Activated gamma-delta T cell treated with Interleukin-2 at 50 U/mL for 16 hours (primary cell): ENCODE measurements at regions not wholly inside any gene's neighbourhood (a gene's known extent, or its start where the extent isn't known, plus 50 kb on each side); places are given as distances from the start of the nearest gene placed in this dataset.
"Not testable (repeated sequence)": the region's sequence is repeated elsewhere in the genome, so short reads cannot be mapped to it uniquely, and the experiment has no call there.

Experiments used
- DNase-seq: peaks from one replicate; pipeline ENCODE4 v3.0.0-alpha.2; 2020

DNA sequence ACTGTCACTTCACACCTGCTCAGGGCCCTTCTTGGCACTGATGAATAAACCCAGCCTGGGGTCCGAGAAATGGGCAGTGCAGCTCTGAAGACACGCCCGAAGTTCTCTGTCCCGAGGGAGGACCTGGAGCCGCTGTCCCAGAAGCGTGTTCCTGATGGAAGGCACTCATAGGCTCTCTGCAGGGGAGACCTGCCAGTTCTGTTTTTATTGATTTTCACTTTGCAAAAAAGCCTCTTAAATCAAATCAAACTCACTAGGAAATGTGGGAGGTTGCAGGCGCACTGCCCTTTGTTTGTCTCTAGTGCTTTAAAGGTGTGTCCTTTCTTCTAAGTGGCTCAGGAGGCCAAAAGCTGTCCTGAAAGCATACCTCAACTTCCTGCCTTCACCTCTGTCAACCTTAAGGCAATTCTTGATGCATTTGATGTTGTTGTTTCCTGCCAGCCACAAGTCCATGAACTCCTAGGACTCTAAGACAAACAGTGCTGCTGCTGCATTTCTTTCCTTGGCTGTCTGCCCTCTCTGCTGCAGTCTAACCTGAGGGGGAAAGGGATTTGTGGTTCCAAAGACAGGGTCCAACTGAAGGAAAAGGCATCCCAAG, 663.2 kb downstream of the UQCRFS1 start:
- DNase-seq, result no peak

DNA sequence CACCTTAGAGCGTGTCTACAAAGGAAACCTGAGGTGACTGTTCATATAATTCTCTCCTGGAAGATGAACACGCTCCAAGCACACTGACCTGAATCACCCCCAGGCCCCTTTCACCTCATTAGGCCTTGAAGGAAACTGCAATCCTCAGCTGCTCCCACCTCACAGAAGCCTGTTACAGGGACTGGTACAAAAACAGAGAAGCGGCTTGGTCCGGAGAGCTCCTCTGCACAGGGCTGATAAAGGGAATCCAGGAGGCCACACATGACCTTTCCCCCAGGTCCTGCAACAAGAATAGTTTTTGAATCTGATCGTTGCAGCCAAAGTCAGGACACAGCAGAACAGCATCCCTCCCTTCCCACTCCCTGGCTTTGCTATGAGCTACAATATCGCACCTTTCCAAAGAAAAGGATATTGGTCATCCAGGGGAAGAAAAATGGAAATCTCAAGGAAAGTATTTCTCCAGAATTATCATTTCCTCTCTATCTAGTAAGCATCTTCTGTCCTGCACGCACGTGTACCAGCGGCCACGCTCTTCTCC, 666.7 kb downstream of the UQCRFS1 start:
- no peak for DNase-seq

DNA sequence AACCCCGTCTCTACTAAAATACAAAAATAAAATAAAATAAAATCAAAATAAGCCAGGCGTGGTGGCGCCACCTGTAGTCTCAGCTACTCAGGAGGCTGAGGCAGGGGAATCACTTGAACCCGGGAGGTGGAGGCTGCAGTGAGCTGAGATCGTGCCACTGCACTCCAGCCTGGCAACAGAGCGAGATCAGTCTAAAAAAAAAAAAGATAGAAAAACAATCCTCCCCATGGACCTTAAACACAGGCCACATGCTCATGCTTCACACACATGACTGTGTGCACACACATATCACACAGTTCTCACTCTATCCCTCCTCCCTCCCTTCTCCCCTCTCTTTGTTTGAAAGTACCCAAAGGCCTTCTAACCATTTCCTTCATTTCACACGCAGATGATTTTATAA, 667.6 kb downstream of the UQCRFS1 start:
- not testable (repeated sequence) for DNase-seq

DNA sequence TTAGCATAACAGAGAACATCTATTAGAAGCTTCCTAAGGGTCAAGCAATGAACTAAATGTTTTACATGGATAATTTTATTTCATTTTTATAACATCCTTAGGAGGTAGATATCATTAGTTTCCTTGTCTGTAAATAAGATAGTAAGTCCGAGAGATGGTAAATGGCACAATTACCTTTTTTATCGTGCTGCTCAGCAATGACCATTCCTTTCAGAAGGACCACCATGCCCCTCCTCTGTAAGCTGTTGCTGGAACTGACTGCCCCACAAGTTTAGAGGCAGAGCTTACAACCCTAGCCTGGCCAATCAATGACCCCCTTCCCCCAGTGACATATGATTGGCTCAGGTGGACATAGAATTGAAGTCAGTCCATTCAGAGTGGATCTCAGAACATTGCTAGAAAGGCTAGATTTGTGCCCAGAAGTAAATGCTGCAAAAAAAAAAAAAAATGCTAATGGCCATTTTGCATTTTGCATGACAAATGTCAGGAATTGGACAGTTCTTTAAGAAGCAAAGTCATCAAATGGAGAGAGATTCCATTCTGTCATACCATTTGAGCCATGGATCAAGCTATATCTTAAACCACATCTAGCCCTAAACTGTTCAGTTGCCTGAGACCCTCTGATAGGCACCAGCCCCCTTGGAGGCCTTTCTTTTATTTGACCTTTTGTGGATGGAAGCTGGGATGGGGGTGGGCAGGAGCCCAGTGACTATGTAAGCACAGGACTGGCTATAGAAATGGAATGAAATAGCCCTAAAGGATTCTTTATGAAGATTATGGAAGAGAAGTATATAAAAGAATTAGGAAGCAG, 668.3 kb downstream of the UQCRFS1 start:
- no peak for DNase-seq

DNA sequence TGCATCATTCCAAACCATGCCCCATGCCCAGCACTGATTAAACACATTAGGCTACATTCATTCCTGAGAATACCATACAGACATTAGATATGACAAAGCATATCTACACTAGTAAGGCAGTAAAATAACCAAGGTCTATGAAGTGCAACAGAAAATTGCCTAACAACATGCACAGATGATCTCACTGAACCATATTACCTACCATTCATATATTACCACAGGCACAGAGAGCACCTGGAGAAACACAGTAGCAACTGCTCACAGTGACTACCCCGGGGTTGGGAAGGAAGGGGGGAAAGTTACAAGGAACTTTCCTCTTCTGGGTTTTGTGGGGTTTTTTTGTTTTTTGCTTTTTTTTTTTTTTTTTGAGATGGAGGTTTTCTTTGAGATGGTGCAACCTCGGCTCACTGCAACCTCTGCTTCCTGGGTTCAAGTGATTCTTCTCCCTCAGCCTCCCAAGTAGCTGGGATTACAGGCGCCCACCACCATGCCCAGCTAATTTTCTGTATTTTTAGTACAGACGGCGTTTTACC, 669.6 kb downstream of the UQCRFS1 start:
- no peak for DNase-seq

DNA sequence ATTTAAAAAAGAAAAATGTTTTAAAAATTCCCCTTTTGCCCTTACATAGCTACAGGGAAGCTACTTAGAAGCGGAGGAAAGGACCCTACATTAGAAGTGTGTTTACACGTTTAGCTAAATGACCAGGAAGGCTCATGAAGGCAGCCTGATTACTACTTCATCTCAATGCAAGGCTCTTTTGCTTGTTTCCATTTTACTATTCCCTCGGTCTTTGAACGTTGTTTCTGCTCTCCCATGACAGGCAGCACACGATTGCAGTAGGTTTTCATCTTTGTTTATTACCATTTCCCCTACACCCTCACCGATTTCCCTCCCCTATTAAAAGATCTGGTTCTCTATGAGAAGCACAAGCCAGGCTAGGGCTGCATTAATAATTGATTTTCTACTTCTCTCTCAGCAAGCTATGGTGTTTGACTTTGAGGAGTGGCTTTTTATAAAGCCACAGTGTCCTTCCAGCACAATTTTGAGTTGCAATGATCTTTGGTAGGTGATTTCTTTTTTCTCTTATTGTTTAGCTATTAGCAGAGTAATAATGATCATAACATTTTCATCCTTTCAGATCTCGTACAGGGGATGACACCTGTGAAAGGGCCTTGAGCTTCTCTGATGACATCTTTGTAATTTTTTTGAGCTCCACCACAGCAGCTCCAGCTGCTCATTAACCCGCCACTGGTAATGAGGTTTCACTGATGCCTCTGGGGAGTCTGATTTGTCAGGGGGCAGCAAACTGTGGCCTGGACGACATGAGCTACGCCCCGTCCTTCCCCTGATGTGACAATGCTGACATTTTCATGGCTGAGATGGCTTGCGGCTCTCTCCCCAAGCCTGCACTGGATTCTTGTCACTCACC, 670.3 kb downstream of the UQCRFS1 start:
- no peak for DNase-seq

DNA sequence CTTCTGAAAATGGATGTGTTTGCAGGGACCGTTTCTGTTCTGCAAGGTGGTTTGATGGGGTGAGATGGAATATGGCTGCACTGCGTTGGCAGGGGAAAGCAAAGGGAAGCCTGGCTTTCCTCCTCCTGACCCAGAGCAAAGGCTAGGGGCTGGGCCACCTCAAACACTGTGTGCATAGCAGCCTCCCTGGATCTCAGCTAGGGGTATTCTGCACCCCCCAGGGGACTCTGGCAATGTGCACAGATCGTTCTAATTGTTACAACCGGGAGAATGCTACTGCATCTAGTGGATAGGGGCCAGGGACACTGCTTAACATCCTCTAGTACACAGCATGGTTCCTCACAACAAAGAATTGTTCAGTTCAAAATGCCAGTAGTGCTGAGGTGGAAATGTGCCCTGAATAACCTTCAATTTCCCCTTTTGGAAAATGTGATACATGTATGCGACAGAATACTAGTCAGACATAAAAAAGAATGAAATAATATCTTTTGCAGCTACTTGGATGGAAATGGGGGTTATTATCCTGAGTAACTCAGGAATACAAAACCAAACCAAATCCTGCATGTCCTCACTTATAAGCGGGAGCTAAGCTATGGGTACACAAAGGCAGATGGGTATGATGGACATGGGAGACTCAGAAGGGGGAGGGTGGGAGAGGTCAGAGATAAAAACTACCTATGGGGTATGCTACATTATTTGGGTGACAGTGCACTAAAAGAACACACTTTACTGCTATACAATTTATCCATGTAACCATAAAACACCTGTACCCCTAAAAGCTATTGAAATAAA, 671.2 kb downstream of the UQCRFS1 start:
- DNase-seq, result no peak

DNA sequence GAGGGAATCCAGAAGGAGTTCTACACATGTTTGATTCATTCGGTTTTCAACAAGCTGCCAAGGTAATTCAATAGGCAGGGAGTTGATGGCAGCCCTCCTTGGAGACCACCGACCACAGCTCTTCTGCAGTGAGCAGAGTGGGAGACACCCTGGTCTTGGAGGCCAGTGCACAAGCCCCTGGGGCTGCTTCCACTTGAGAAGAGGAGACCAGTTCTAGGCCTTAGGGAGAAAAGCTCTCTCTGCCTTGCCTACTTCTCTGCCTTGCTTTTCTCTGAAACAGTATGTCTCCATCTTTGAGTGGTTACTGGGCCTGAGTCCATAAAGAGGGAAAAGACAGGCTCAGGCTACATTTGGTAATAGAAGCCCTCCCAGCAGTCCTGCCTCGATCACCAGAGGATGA, 671.9 kb downstream of the UQCRFS1 start:
- no peak for DNase-seq

DNA sequence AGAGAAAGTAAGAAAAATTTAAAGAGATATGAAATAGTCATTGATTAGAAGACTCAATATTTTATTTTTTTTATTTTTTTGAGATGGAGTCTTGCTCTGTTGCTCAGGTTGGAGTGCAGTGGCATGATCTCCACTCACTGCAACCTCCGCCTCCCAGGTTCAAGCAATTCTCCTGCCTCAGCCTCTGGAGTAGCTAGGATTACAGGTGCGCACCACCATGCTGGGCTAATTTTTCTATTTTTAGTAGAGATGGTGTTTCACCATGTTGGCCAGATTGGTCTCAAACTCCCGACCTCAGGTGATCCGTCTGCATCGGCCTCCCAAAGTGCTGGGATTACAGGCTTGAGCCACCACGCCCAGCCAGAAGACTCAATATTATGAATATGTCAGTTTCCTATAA, 672.6 kb downstream of the UQCRFS1 start:
- not testable (repeated sequence) for DNase-seq

DNA sequence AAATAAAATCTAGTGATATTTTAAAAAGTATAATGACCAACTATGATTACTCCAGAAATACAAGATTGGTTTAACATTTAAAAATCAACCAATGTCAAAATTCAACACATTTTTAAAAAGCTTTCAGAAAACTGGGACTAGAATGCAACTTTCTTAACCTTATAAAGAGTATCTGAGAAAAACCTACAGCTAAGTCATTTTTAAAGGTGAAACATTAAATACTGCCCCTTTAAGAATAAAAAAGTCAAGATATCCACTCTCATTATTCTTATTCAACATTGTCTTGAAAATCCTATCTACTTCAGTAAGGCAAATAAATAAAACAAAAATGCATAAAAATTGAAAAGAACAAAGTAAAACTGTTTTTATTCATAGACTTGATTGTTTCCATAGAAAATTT, 673.2 kb downstream of the UQCRFS1 start:
- no peak for DNase-seq

DNA sequence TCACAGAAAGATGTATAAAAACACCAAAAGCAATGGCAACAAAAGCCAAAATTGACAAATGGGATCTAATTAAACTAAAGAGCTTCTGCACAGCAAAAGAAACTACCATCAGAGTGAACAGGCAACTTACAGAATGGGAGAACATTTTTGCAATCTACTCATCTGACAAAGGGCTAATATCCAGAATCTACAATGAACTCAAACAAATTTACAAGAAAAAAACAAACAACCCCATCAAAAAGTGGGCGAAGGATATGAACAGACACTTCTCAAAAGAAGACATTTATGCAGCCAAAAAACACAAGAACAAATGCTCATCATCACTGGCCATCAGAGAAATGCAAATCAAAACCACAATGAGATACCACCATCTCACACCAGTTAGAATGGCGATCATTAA, 674.4 kb downstream of the UQCRFS1 start:
- DNase-seq, result not testable (repeated sequence)

DNA sequence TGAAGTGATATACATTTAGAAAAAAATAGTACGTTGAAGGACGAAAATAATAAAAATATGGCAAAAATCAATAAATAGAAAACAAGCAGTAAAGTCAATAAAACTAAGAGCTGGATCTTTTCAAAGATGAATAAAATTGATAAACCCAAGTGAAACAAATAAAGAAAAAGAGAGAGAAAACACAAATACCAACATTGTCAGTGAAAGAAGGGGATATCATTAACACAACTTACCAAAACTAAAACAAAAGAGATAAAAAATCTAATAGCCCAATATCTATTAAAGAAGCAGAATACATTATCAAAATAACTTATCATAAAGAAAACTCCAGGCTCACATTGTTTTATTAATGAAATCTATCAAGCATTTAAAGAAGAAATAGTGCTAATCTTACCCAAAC, 675.1 kb downstream of the UQCRFS1 start:
- no peak for DNase-seq

DNA sequence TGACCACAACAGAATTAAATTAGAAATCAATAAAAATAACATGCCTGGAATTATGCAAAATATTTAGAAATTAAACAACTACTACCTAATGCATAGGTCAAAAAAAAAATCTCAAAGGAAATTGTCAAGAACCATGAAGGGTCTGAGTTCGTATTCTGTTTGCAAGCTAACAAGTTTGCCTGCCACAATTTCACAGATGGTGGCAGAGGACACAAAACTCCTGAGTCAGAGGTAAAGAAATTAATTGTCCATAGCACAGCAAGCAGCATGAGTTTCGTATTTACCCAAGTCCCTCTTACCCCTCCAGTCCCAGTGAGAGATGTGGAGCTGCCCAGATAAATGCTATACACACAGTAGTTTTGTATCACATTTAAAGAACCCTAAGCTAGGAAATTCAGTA, 675.9 kb downstream of the UQCRFS1 start:
- no peak for DNase-seq

DNA sequence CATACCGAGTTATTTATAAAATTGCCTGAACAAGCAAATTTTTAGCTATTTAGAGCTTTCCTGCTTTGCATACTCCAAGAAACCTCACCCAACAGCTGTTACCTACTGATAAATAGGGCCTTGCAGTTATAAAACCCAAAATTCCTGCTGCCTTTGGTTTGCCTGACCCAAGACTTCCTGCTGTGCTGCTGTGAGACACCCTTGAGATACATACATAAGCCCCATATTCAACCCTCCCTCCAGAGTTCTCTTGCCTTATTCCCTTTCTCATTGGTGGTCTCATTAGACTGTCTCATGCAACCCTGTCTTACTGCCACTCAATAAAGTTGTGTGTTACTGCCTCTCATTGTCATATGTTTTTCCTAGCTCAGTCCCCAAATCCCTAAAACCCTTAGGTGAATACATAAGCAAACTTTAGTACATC, 677.6 kb downstream of the UQCRFS1 start:
- no peak for DNase-seq

DNA sequence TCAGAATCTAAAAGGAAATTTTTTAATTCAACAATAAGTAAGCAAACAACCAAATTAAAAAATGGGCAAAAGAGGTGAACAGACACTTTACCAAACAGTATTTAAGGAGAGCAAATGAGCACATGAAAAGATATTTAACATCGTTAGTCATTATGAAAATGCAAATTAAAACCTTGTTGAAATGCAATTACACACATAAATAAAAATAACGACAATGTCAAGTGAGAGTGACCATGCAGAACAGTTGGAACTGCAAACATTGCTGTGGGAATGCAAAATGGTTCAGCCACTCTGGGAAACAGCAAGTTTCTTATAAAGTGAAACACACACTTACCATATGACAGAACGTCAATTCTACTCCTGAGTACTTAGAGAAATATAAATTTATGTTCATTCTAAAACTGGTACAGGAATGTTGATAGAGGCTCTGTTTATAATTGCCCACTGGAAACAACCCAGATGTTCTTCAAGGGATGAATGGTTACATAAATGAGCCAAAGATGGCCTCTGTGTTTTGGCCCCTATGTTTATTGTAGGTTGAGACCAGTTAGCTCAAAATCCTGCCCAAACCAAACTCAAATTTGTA, 678.1 kb downstream of the UQCRFS1 start:
- DNase-seq, result no peak

DNA sequence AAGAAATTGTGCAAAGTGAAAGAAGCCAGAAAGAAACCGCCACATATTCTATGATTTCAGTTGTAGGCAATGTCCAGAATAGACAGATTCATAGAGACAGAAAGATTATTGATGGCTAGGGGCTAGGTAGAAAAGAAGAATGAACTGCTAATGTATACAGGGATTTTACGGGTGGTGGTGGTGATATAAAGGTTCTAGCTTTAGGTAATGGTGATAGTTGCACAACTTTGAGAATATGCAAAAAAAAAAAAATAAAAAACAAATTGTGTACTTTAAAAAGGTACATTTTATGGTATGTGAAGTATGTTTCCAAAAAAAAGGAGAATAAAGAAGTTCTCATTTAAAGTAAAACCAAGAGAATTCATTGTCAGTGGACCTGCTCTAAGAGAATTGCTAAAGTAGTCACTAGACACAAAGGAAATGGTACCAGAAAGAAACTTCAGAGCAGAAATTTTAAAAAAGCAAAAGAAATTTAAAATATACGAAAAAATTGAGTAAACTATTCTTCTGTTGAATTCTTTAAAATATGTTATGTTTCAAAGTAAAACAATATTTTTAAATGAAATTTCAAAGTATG, 680.1 kb downstream of the UQCRFS1 start:
- no peak for DNase-seq

DNA sequence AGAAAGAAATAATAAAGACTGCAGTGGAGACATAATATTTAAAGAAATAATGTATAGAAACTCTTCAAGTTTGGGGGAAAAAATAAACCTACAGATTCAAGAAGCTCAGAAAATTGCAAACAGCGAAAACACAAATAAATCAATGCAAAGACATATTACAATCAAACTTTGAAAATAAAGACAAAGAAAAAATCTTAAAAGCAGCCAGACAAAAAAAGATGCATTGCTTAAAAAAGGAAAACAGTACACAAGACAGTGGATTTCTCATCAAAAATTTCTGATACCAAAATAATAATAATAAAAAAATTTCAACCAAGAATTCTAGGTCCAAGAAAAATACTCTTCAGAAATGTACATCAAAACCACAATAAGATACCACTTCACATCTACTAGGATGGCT, 681.0 kb downstream of the UQCRFS1 start:
- DNase-seq, result no peak

DNA sequence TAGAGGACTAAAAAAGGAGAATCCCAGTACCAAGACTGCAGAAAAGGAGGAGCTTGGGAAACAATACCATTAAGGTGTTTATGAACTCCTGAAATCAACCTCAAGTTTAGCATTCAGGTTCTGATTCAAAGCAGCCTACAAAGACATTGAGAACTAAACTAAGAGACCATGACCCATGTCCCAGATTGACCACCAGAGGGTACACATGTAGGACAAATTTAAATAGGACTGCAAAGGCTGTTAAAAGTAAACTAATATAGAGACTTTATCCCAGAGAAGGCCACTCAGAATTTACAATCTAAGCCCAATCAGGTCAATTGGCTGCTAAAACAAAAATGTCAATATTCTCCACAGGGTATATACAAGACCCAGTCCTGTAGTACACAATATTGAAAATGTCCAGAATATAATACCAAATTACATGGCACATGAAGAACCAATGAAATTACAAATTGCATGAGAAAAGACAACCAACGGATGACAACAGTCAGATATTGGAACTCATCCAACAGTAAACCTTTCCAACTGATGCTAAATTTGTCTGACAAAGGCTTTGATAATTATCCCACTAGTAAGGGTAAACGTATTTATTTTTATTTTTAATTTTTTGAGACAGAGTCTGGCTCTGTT, 682.4 kb downstream of the UQCRFS1 start:
- no peak for DNase-seq

DNA sequence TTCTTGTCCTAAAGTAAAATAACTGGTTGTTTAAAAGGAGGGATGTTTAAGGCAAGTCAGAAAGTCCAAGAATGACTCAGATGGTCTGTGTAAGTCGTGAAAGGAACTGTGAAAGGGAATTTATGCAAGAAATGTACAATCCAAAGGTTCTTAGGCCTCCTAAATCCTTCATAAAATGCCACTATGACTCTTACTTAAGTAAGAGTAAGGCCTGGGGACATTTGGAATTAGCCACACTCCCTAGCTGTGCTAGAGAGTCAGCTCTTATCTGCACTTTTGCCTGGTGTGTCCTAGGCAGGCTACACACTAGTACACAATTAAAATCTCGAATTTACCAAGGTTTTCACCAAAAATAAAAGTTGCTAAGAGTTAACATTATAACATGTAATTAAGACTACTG, 686.9 kb downstream of the UQCRFS1 start:
- DNase-seq, result no peak

DNA sequence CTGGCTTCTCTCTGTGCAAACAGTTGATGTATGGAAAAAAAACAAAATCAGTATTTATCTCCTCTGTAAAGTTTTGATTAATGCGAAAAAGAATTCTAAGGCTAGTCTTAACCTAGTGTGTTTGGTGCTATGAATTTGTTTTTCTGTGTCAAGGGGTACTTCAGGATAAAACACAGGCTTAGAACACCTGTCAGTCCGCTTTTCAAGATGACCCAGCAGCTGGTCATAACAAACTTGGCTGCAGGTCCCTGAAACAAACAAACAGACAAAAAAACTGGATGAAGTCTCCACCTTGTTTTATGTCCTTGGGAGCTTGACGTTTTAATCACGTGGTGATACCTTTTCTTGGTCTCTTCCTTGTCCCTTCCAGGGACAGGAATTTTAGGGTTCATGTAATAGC, 689.3 kb downstream of the UQCRFS1 start:
- DNase-seq, result no peak

DNA sequence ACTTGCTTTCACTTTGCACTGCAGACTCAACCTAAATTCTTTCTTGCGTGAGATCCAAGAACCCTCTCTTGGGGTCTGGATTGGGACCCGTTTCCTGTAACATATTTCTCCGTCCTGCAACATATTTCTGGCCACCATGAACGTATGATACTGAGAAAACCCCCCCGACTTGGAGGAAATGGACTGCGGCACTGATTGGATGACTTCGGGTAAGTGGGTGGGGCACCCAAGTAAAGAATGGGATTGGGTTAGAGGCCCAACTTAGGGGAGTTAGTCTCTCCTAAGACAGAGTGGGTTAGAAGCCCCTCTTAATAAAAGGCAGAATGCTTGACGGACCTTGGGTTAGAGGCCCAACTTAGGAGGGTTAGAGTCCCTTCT, 690.4 kb downstream of the UQCRFS1 start:
- DNase-seq, result no peak
